ENCODE measurements at regions not wholly inside any gene's neighbourhood (a gene's known extent, or its start where the extent isn't known, plus 50 kb on each side); places are given as distances from the start of the nearest gene placed in this dataset.

DNA sequence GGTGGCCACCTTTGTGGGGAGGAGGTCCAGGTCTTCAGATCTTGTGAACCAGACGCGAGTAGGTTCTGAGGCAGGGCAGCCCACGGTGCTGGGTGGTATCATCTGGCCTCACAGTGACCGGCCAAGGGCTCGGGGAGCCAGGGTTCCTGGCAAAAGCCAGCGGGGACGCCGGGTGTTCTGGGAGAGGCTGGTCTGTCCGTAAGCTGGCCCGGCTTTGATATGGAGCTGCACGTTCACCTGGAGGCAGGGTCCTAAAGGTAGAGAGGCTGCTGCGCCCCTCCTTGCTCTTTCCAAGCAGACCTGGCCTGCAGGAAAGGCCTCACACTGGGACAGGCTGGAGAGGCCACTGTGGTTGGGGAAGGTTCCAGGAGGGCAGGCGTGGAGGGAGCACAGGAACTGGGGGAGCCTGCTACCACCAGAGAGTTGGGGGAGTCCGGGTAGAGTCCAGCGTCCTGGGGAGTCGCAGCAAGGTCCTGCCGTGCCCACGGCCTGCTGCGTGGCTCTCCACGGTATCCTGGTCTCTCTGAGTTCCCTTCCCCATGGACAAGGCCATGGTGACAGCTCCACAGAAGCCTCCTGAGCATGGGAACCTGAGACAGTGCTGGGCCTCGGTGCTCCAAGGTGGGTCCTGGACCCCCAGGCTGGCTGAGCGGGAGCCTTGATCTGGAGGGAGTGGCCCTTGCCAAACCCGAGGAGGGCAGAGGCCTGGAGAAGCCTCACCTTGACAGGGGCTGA is 452.4 kb upstream of the B3GAT1 start:
- TF ChIP-seq POLR2A (IDR thresholded peaks at IDR 0.05) = no peak
- TF ChIP-seq, protein P1, sequence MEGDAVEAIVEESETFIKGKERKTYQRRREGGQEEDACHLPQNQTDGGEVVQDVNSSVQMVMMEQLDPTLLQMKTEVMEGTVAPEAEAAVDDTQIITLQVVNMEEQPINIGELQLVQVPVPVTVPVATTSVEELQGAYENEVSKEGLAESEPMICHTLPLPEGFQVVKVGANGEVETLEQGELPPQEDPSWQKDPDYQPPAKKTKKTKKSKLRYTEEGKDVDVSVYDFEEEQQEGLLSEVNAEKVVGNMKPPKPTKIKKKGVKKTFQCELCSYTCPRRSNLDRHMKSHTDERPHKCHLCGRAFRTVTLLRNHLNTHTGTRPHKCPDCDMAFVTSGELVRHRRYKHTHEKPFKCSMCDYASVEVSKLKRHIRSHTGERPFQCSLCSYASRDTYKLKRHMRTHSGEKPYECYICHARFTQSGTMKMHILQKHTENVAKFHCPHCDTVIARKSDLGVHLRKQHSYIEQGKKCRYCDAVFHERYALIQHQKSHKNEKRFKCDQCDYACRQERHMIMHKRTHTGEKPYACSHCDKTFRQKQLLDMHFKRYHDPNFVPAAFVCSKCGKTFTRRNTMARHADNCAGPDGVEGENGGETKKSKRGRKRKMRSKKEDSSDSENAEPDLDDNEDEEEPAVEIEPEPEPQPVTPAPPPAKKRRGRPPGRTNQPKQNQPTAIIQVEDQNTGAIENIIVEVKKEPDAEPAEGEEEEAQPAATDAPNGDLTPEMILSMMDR (IDR thresholded peaks at IDR 0.05) = no peak
- TF ChIP-seq EP300 (IDR thresholded peaks at IDR 0.05) = no peak
- TF ChIP-seq POLR2AphosphoS5 (IDR thresholded peaks at IDR 0.05) = no peak

Data from sigmoid colon (tissue), 4 donors.